HEK293T (cell line): ENCODE measurements at regions not wholly inside any gene's neighbourhood (a gene's known extent, or its start where the extent isn't known, plus 50 kb on each side); places are given as distances from the start of the nearest gene placed in this dataset.

ENCODE experiments used
- BHLHE40 ChIP-seq: fragments of 450-650 bp; IDR thresholded peaks from 2 replicates; pipeline ENCODE4 v1.6.1; 2016; ENCODE audit warnings: mild to moderate bottlenecking, moderate library complexity, borderline replicate concordance
- ELF4 ChIP-seq: fragments of 450-650 bp; IDR thresholded peaks from 2 replicates; pipeline ENCODE4 v1.6.1; 2017; ENCODE audit warnings: antibody characterized with exemption
- FOXM1 ChIP-seq: fragments of 450-650 bp; IDR thresholded peaks from 2 replicates; pipeline ENCODE4 v1.6.1; 2017; ENCODE audit warnings: mild to moderate bottlenecking, borderline replicate concordance

- TF ChIP-seq FOXM1 (no peak), BHLHE40 (no peak), ELF4 (no peak)
Measured at GRCh38 chr17:52451294-52451861, 292.9 kb upstream of the CA10 start.
